GM23338 (cell line): ENCODE measurements at regions not wholly inside any gene's neighbourhood (a gene's known extent, or its start where the extent isn't known, plus 50 kb on each side); places are given as distances from the start of the nearest gene placed in this dataset.

Source experiments
- ATAC-seq: fragments of 200-7000 bp; cut with Tn5 transposase; 3 replicates; pipeline ENCODE4 v1.9.1; 2020
- DNase-seq: peaks from one replicate; pipeline ENCODE4 v3.0.0-alpha.2; 2015; ENCODE audit warnings: low spot score
- H2AFZ ChIP-seq: fragments of 200-600 bp; sonication (generic); 2 replicates; pipeline ENCODE4 v1.8.0; 2016; ENCODE audit warnings: antibody characterized with exemption, mild to moderate bottlenecking, moderate library complexity
- H3F3A ChIP-seq: fragments of 200-600 bp; sonication (generic); replicated peaks from 2 replicates; pipeline ENCODE4 v1.8.0; 2017; ENCODE audit warnings: antibody characterized with exemption, mixed run types, low read depth
- H3K27ac ChIP-seq: fragments of 200-600 bp; sonication (generic); 2 replicates; pipeline ENCODE4 v1.6.1; 2016; ENCODE audit warnings: low read depth
- H3K27me3 ChIP-seq: fragments of 200-600 bp; sonication (generic); 2 replicates; pipeline ENCODE4 v1.8.0; 2016; ENCODE audit warnings: mild to moderate bottlenecking, mixed run types, moderate library complexity; ENCODE audit not compliant: insufficient read depth
- H3K36me3 ChIP-seq: fragments of 200-600 bp; sonication (generic); 2 replicates; pipeline ENCODE4 v1.8.0; 2016; ENCODE audit warnings: mild to moderate bottlenecking; ENCODE audit not compliant: insufficient read depth
- H3K4me1 ChIP-seq: fragments of 200-600 bp; sonication (generic); 2 replicates; pipeline ENCODE4 v1.8.0; 2016; ENCODE audit warnings: mild to moderate bottlenecking, moderate library complexity; ENCODE audit not compliant: insufficient read depth
- H3K4me2 ChIP-seq: fragments of 200-600 bp; sonication (generic); 2 replicates; pipeline ENCODE4 v1.7.1; 2017; ENCODE audit warnings: mixed run types
- H3K4me3 ChIP-seq: fragments of 200-600 bp; sonication (generic); 2 replicates; pipeline ENCODE4 v1.6.1; 2016; ENCODE audit warnings: mixed run types
- H3K79me2 ChIP-seq: fragments of 200-600 bp; sonication (generic); replicated peaks from 2 replicates; pipeline ENCODE4 v1.8.0; 2017; ENCODE audit warnings: mild to moderate bottlenecking; ENCODE audit not compliant: insufficient read depth
- H3K9me2 ChIP-seq: fragments of 200-600 bp; sonication (generic); 2 replicates; pipeline ENCODE4 v1.8.0; 2017; ENCODE audit not compliant: insufficient read depth
- H4K20me1 ChIP-seq: fragments of 200-600 bp; sonication (generic); replicated peaks from 2 replicates; pipeline ENCODE4 v1.8.0; 2017; ENCODE audit warnings: mild to moderate bottlenecking; ENCODE audit not compliant: insufficient read depth
- H3K27ac Mint-ChIP-seq: 2 replicates; pipeline ENCODE4 v1.8.0; 2020; ENCODE audit warnings: inconsistent platforms, mild to moderate bottlenecking, moderate library complexity, mixed read lengths
- H3K27me3 Mint-ChIP-seq: 3 replicates; pipeline ENCODE4 v1.8.0; 2022; ENCODE audit warnings: low read depth, mild to moderate bottlenecking, moderate library complexity, mixed read lengths, inconsistent platforms; ENCODE audit not compliant: insufficient read depth, poor library complexity
- H3K36me3 Mint-ChIP-seq: 3 replicates; pipeline ENCODE4 v1.8.0; 2021; ENCODE audit warnings: low read depth, mild to moderate bottlenecking, inconsistent platforms, moderate library complexity, mixed read lengths
- H3K4me1 Mint-ChIP-seq: 3 replicates; pipeline ENCODE4 v1.8.0; 2020; ENCODE audit warnings: mild to moderate bottlenecking, inconsistent platforms, mixed read lengths
- H3K4me3 Mint-ChIP-seq: 3 replicates; pipeline ENCODE4 v1.8.0; 2021; ENCODE audit warnings: moderate library complexity, mild to moderate bottlenecking, inconsistent platforms, mixed read lengths
- H3K9me3 Mint-ChIP-seq: 3 replicates; pipeline ENCODE4 v1.8.0; 2020; ENCODE audit warnings: moderate library complexity, mild to moderate bottlenecking, inconsistent platforms, mixed read lengths
- EZH2 ChIP-seq: fragments of 200-600 bp; sonication (generic); IDR thresholded peaks from one replicate; pipeline ENCODE4 v1.8.0; 2017; ENCODE audit warnings: antibody characterized with exemption, mild to moderate bottlenecking, low read depth; ENCODE audit not compliant: unreplicated experiment
- EZH2phosphoT487 ChIP-seq: fragments of 200-600 bp; sonication (generic); IDR thresholded peaks from one replicate; pipeline ENCODE4 v1.8.1; 2018; ENCODE audit warnings: antibody characterized with exemption; ENCODE audit not compliant: unreplicated experiment
- POLR2AphosphoS5 ChIP-seq: IDR thresholded peaks from 2 replicates; pipeline ENCODE4 v1.6.1; 2016; ENCODE audit warnings: antibody characterized with exemption, low read depth
- STAT1 ChIP-seq: IDR thresholded peaks from one replicate; pipeline ENCODE4 v1.6.1; 2016; ENCODE audit warnings: antibody characterized with exemption; ENCODE audit not compliant: unreplicated experiment
- ZNF114 ChIP-seq: fragments of 250-450 bp; sonication (Bioruptor Pico); IDR thresholded peaks from 2 replicates; pipeline ENCODE4 v1.5.0; 2020; ENCODE audit warnings: mild to moderate bottlenecking, moderate library complexity
- ZNF331 ChIP-seq: fragments of 250-450 bp; sonication (Bioruptor Pico); IDR thresholded peaks from 2 replicates; pipeline ENCODE4 v1.5.0; 2020; ENCODE audit warnings: low read depth, mild to moderate bottlenecking, moderate library complexity
- TF ChIP-seq, protein P1 (sequence below): IDR thresholded peaks from one replicate; pipeline ENCODE4 v1.6.1; 2018; ENCODE audit warnings: antibody characterized with exemption; ENCODE audit not compliant: unreplicated experiment
- TF ChIP-seq, protein P2 (sequence below): fragments of 250-450 bp; sonication (Bioruptor Pico); IDR thresholded peaks from 2 replicates; pipeline ENCODE4 v1.5.0; 2020; ENCODE audit warnings: mild to moderate bottlenecking, moderate library complexity

DNA sequence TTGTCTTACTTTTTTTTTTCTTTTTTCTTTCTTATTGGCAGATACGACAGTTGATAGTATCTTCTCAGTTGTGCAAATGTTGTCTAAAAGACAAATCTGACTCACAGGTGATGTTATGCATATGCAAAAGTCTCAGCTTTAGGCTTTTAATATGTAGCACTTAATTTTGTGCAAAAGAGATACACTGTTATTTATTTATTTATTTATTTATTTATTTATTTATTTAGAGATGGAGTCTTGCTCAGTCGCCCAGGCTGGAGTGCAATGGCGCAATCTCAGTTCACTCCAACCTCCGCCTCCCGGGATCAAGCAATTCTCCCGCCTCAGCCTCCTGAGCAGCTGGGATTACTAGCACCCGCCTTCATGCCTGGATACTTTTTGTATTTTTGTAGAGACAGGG, 383.9 kb upstream of the PCDH9 start:
- H3K36me3 Mint-ChIP-seq = no peaks in the 10 kb centered on the region
- H3K9me2 ChIP-seq = no peaks in the 10 kb centered on the region
- peaks cover 2% of the 10 kb centered on the region; the same call in 1 of the 3 replicates for H3K4me1 Mint-ChIP-seq
- no peaks in the 10 kb centered on the region for H3K79me2 ChIP-seq
- no peak overlapping the region for H3K4me3 Mint-ChIP-seq
- TF ChIP-seq STAT1 = no peak
- TF ChIP-seq, protein P1, sequence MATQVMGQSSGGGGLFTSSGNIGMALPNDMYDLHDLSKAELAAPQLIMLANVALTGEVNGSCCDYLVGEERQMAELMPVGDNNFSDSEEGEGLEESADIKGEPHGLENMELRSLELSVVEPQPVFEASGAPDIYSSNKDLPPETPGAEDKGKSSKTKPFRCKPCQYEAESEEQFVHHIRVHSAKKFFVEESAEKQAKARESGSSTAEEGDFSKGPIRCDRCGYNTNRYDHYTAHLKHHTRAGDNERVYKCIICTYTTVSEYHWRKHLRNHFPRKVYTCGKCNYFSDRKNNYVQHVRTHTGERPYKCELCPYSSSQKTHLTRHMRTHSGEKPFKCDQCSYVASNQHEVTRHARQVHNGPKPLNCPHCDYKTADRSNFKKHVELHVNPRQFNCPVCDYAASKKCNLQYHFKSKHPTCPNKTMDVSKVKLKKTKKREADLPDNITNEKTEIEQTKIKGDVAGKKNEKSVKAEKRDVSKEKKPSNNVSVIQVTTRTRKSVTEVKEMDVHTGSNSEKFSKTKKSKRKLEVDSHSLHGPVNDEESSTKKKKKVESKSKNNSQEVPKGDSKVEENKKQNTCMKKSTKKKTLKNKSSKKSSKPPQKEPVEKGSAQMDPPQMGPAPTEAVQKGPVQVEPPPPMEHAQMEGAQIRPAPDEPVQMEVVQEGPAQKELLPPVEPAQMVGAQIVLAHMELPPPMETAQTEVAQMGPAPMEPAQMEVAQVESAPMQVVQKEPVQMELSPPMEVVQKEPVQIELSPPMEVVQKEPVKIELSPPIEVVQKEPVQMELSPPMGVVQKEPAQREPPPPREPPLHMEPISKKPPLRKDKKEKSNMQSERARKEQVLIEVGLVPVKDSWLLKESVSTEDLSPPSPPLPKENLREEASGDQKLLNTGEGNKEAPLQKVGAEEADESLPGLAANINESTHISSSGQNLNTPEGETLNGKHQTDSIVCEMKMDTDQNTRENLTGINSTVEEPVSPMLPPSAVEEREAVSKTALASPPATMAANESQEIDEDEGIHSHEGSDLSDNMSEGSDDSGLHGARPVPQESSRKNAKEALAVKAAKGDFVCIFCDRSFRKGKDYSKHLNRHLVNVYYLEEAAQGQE = no peak
- no peak for TF ChIP-seq POLR2AphosphoS5
- no peak for TF ChIP-seq ZNF114 (CRISPR knock-in tag)
- TF ChIP-seq EZH2 = no peak
- TF ChIP-seq EZH2phosphoT487 = no peak
- no peak for TF ChIP-seq ZNF331 (CRISPR knock-in tag)
- no peak overlapping the region for H3K27ac Mint-ChIP-seq
- no peaks in the 10 kb centered on the region; the same call in 2 of the 3 replicates for H3K9me3 Mint-ChIP-seq
- H2AFZ ChIP-seq = no peak overlapping the region
- peaks cover 2% of the 10 kb centered on the region for H3K27me3 Mint-ChIP-seq
- no peak overlapping the region for H3K27ac ChIP-seq
- DNase-seq = no peak
- ATAC-seq = no peak
- H4K20me1 ChIP-seq = no peaks in the 10 kb centered on the region
- no peaks in the 10 kb centered on the region; the same call in 1 of the 2 replicates for H3K4me1 ChIP-seq
- no peaks in the 10 kb centered on the region for H3K36me3 ChIP-seq
- H3K27me3 ChIP-seq = no peaks in the 10 kb centered on the region
- no peak overlapping the region for H3K4me3 ChIP-seq
- H3F3A ChIP-seq = no peaks in the 10 kb centered on the region
- no peak overlapping the region for H3K4me2 ChIP-seq

GRCh38 chr13:67588607-67589006, 358.5 kb upstream of the PCDH9 start:
- no peaks in the 10 kb centered on the region for H4K20me1 ChIP-seq
- Mint-ChIP-seq H3K27ac (no peak overlapping the region), H3K9me3 (peaks cover 12% of the 10 kb centered on the region; the same call in 1 of the 3 replicates), H3K4me3 (no peak overlapping the region), H3K36me3 (0 out of 3 replicates have a peak, but pooled peaks cover 3% of the 10 kb centered on the region), H3K4me1 (no peaks in the 10 kb centered on the region), H3K27me3 (no peaks in the 10 kb centered on the region)
- no peaks in the 10 kb centered on the region for H3K36me3 ChIP-seq
- H3K4me2 ChIP-seq = no peak overlapping the region
- no peaks in the 10 kb centered on the region for H3K4me1 ChIP-seq
- no peak overlapping the region for H2AFZ ChIP-seq
- H3K27me3 ChIP-seq = no peaks in the 10 kb centered on the region
- ATAC-seq (no peak), DNase-seq (no peak)
- H3K27ac ChIP-seq = no peak overlapping the region
- peaks cover 11% of the 10 kb centered on the region for H3K9me2 ChIP-seq
- no peaks in the 10 kb centered on the region for H3F3A ChIP-seq
- H3K4me3 ChIP-seq = no peak overlapping the region
- no peaks in the 10 kb centered on the region for H3K79me2 ChIP-seq
- no peak for TF ChIP-seq STAT1
- no peak for TF ChIP-seq EZH2phosphoT487
- TF ChIP-seq EZH2 = no peak
- no peak for TF ChIP-seq POLR2AphosphoS5
- TF ChIP-seq, protein P2, sequence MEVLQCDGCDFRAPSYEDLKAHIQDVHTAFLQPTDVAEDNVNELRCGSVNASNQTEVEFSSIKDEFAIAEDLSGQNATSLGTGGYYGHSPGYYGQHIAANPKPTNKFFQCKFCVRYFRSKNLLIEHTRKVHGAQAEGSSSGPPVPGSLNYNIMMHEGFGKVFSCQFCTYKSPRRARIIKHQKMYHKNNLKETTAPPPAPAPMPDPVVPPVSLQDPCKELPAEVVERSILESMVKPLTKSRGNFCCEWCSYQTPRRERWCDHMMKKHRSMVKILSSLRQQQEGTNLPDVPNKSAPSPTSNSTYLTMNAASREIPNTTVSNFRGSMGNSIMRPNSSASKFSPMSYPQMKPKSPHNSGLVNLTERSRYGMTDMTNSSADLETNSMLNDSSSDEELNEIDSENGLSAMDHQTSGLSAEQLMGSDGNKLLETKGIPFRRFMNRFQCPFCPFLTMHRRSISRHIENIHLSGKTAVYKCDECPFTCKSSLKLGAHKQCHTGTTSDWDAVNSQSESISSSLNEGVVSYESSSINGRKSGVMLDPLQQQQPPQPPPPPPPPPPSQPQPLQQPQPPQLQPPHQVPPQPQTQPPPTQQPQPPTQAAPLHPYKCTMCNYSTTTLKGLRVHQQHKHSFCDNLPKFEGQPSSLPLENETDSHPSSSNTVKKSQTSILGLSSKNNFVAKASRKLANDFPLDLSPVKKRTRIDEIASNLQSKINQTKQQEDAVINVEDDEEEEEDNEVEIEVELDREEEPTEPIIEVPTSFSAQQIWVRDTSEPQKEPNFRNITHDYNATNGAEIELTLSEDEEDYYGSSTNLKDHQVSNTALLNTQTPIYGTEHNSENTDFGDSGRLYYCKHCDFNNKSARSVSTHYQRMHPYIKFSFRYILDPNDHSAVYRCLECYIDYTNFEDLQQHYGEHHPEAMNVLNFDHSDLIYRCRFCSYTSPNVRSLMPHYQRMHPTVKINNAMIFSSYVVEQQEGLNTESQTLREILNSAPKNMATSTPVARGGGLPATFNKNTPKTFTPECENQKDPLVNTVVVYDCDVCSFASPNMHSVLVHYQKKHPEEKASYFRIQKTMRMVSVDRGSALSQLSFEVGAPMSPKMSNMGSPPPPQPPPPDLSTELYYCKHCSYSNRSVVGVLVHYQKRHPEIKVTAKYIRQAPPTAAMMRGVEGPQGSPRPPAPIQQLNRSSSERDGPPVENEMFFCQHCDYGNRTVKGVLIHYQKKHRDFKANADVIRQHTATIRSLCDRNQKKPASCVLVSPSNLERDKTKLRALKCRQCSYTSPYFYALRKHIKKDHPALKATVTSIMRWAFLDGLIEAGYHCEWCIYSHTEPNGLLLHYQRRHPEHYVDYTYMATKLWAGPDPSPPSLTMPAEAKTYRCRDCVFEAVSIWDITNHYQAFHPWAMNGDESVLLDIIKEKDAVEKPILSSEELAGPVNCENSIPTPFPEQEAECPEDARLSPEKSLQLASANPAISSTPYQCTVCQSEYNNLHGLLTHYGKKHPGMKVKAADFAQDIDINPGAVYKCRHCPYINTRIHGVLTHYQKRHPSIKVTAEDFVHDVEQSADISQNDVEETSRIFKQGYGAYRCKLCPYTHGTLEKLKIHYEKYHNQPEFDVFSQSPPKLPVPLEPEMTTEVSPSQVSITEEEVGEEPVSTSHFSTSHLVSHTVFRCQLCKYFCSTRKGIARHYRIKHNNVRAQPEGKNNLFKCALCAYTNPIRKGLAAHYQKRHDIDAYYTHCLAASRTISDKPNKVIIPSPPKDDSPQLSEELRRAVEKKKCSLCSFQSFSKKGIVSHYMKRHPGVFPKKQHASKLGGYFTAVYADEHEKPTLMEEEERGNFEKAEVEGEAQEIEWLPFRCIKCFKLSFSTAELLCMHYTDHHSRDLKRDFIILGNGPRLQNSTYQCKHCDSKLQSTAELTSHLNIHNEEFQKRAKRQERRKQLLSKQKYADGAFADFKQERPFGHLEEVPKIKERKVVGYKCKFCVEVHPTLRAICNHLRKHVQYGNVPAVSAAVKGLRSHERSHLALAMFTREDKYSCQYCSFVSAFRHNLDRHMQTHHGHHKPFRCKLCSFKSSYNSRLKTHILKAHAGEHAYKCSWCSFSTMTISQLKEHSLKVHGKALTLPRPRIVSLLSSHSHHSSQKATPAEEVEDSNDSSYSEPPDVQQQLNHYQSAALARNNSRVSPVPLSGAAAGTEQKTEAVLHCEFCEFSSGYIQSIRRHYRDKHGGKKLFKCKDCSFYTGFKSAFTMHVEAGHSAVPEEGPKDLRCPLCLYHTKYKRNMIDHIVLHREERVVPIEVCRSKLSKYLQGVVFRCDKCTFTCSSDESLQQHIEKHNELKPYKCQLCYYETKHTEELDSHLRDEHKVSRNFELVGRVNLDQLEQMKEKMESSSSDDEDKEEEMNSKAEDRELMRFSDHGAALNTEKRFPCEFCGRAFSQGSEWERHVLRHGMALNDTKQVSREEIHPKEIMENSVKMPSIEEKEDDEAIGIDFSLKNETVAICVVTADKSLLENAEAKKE (CRISPR knock-in tag) = no peak
- TF ChIP-seq, protein P1 = no peak
